Globus pallidus (tissue), 1 donor: ENCODE measurements at regions not wholly inside any gene's neighbourhood (a gene's known extent, or its start where the extent isn't known, plus 50 kb on each side); places are given as distances from the start of the nearest gene placed in this dataset.
"Not testable (repeated sequence)": the region's sequence is repeated elsewhere in the genome, so short reads cannot be mapped to it uniquely, and the experiment has no call there.

Experiments
- DNase-seq: peaks from one replicate; pipeline ENCODE4 v3.0.0-alpha.2; 2015; ENCODE audit warnings: low spot score

GRCh38 chr5:156201788-156202403 is 125.1 kb upstream of the SGCD start:
- no peak for DNase-seq

GRCh38 chr5:156208271-156208670 is 118.7 kb upstream of the SGCD start:
- DNase-seq, result no peak

GRCh38 chr5:156218367-156219158 is 108.4 kb upstream of the SGCD start:
- DNase-seq, result no peak

- no peak for DNase-seq
Measured at GRCh38 chr5:156219483-156220005, 107.4 kb upstream of the SGCD start.

GRCh38 chr5:156221816-156222215 is 105.1 kb upstream of the SGCD start:
- DNase-seq, result no peak

- no peak for DNase-seq
Measured at GRCh38 chr5:156223547-156223946, 103.4 kb upstream of the SGCD start.

- not testable (repeated sequence) for DNase-seq
Measured at GRCh38 chr5:156226485-156226884, 100.5 kb upstream of the SGCD start.

GRCh38 chr5:156230887-156231286 is 96.1 kb upstream of the SGCD start:
- no peak for DNase-seq

- no peak for DNase-seq
Measured at GRCh38 chr5:156232251-156232869, 94.6 kb upstream of the SGCD start.

GRCh38 chr5:156237361-156237760 is 89.6 kb upstream of the SGCD start:
- no peak for DNase-seq

GRCh38 chr5:156239800-156240199 is 87.2 kb upstream of the SGCD start:
- DNase-seq, result no peak

- no peak for DNase-seq
Measured at GRCh38 chr5:156240414-156240813, 86.5 kb upstream of the SGCD start.

- DNase-seq, result no peak
Measured at GRCh38 chr5:156241266-156241665, 85.7 kb upstream of the SGCD start.

GRCh38 chr5:156245895-156246294 is 81.1 kb upstream of the SGCD start:
- no peak for DNase-seq

GRCh38 chr5:156251076-156251475 is 75.9 kb upstream of the SGCD start:
- DNase-seq, result no peak

GRCh38 chr5:156253130-156253529 is 73.8 kb upstream of the SGCD start:
- no peak for DNase-seq

- DNase-seq, result no peak
Measured at GRCh38 chr5:156254196-156254595, 72.8 kb upstream of the SGCD start.

GRCh38 chr5:156256642-156257041 is 70.3 kb upstream of the SGCD start:
- no peak for DNase-seq

GRCh38 chr5:156258934-156259333 is 68.0 kb upstream of the SGCD start:
- no peak for DNase-seq

GRCh38 chr5:156259618-156260017 is 67.3 kb upstream of the SGCD start:
- no peak for DNase-seq

- DNase-seq, result no peak
Measured at GRCh38 chr5:156261275-156261939, 65.6 kb upstream of the SGCD start.

- no peak for DNase-seq
Measured at GRCh38 chr5:156271569-156271968, 55.4 kb upstream of the SGCD start.

- DNase-seq, result no peak
Measured at GRCh38 chr5:156272139-156272538, 54.8 kb upstream of the SGCD start.
